HG03520 (cell line): ENCODE measurements at regions not wholly inside any gene's neighbourhood (a gene's known extent, or its start where the extent isn't known, plus 50 kb on each side); places are given as distances from the start of the nearest gene placed in this dataset.
"Not testable (repeated sequence)": the region's sequence is repeated elsewhere in the genome, so short reads cannot be mapped to it uniquely, and the experiment has no call there.

Experiments used
- ATAC-seq: cut with Tn5 transposase; IDR thresholded peaks from one replicate; pipeline ENCODE4 v1.9.1; 2021; ENCODE audit warnings: mild to moderate bottlenecking, moderate library complexity; ENCODE audit not compliant: unreplicated experiment

GRCh38 chr6:140269591-140270165, 895.2 kb upstream of the CITED2 start:
- no peak for ATAC-seq

GRCh38 chr6:140264431-140264830, 890.0 kb upstream of the CITED2 start:
- ATAC-seq, result no peak

GRCh38 chr6:140258302-140258701, 883.9 kb upstream of the CITED2 start:
- not testable (repeated sequence) for ATAC-seq

GRCh38 chr6:140256248-140256647, 881.8 kb upstream of the CITED2 start:
- no peak for ATAC-seq

GRCh38 chr6:140253096-140253495, 878.6 kb upstream of the CITED2 start:
- no peak for ATAC-seq

GRCh38 chr6:140252099-140252498, 877.7 kb upstream of the CITED2 start:
- no peak for ATAC-seq

- ATAC-seq, result no peak
Measured at GRCh38 chr6:140245296-140246040, 871.0 kb upstream of the CITED2 start.

- ATAC-seq, result no peak
Measured at GRCh38 chr6:140237251-140237650, 862.8 kb upstream of the CITED2 start.

GRCh38 chr6:140236732-140237131, 862.3 kb upstream of the CITED2 start:
- ATAC-seq, result no peak

- ATAC-seq, result no peak
Measured at GRCh38 chr6:140230282-140230681, 855.8 kb upstream of the CITED2 start.

GRCh38 chr6:140228491-140228890, 854.0 kb upstream of the CITED2 start:
- no peak for ATAC-seq

GRCh38 chr6:140226637-140227036, 852.2 kb upstream of the CITED2 start:
- ATAC-seq, result no peak

GRCh38 chr6:140225701-140226436, 851.4 kb upstream of the CITED2 start:
- no peak for ATAC-seq

- no peak for ATAC-seq
Measured at GRCh38 chr6:140217283-140217682, 842.8 kb upstream of the CITED2 start.

- ATAC-seq, result no peak
Measured at GRCh38 chr6:140209775-140210174, 835.3 kb upstream of the CITED2 start.

- ATAC-seq, result no peak
Measured at GRCh38 chr6:140208286-140208685, 833.8 kb upstream of the CITED2 start.

- no peak for ATAC-seq
Measured at GRCh38 chr6:140205795-140206593, 831.5 kb upstream of the CITED2 start.

- no peak for ATAC-seq
Measured at GRCh38 chr6:140204154-140204553, 829.7 kb upstream of the CITED2 start.

- ATAC-seq, result no peak
Measured at GRCh38 chr6:140203661-140204147, 829.3 kb upstream of the CITED2 start.

GRCh38 chr6:140202964-140203515, 828.6 kb upstream of the CITED2 start:
- no peak for ATAC-seq
